ENCODE measurements at regions not wholly inside any gene's neighbourhood (a gene's known extent, or its start where the extent isn't known, plus 50 kb on each side); places are given as distances from the start of the nearest gene placed in this dataset.

GRCh38 chr21:29231756-29232529 lies 66.8 kb upstream of the BACH1 start (continued):
- TF ChIP-seq ZBTB11 (CRISPR knock-in tag; IDR thresholded peaks at IDR 0.05) (no peak), ZNF274 (IDR thresholded peaks at IDR 0.05; ENCODE audit: insufficient read depth, insufficient read length) (no peak), CTCF (IDR thresholded peaks at IDR 0.05 in 2 of 3, conservative IDR thresholded peaks at IDR 0.05 in 1 of 3; ENCODE audit: control insufficient read depth in 2 of 3, extremely low read depth in 1 of 3, insufficient read depth in 1 of 3, low read depth in 3 of 3, low read length in 3 of 3) (no peak)

Measured in GM12878 (cell line).